Esophagus muscularis mucosa (tissue), 4 donors: ENCODE measurements at regions not wholly inside any gene's neighbourhood (a gene's known extent, or its start where the extent isn't known, plus 50 kb on each side); places are given as distances from the start of the nearest gene placed in this dataset.

Source experiments
- DNase-seq: peaks from one replicate; pipeline ENCODE4 v3.0.0-alpha.2; 2017; ENCODE audit errors: extremely low spot score
- H3K27ac ChIP-seq, 4 donors: fragments of 200-600 bp; sonication (generic); replicated peaks in 1 of 4; 1 replicate in 3 of 4; 2 replicates in 1 of 4; pipeline ENCODE4 v1.5.1; 2016 to 2019; ENCODE audit warnings: mild to moderate bottlenecking in 1 of 4
- H3K27me3 ChIP-seq, 4 donors: fragments of 200-600 bp; sonication (generic); one replicate each; pipeline versions ENCODE4 v1.5.1 to v1.6.0; 2016 to 2019
- H3K36me3 ChIP-seq, 4 donors: fragments of 200-600 bp; sonication (generic); one replicate each; pipeline ENCODE4 v1.5.1; 2016 to 2019
- H3K4me1 ChIP-seq, 4 donors: fragments of 200-600 bp; sonication (generic); one replicate each; pipeline ENCODE4 v1.5.1; 2016 to 2019
- H3K4me3 ChIP-seq, 4 donors: fragments of 200-600 bp; sonication (generic); 1 replicate in 2 of 4; 2 replicates in 2 of 4; pipeline ENCODE4 v1.5.1; 2016 to 2019; ENCODE audit warnings: mild to moderate bottlenecking in 4 of 4, moderate library complexity in 1 of 4
- H3K9me3 ChIP-seq, 4 donors: fragments of 200-600 bp; sonication (generic); 1 replicate in 3 of 4; 2 replicates in 1 of 4; pipeline ENCODE4 v1.5.1; 2016 to 2019
- EP300 ChIP-seq: sonication (generic); formaldehyde crosslinking; IDR thresholded peaks from one replicate; pipeline ENCODE4 v1.6.1; 2017; ENCODE audit warnings: antibody characterized with exemption
- POLR2A ChIP-seq: fragments of 450-650 bp; IDR thresholded peaks from one replicate; pipeline ENCODE4 v1.6.1; 2017; ENCODE audit warnings: antibody characterized with exemption, moderate library complexity, mild to moderate bottlenecking, low read depth
- POLR2AphosphoS5 ChIP-seq, 2 donors: sonication (generic); formaldehyde crosslinking; IDR thresholded peaks; one replicate each; pipeline ENCODE4 v1.6.1; 2017; ENCODE audit warnings: antibody characterized with exemption in 2 of 2
- WGBS: methylation state at CpG from one replicate; pipeline ENCODE4 v1.1.5; 2018; 5-methylcytosine and 5-hydroxymethylcytosine counted together
- intact Hi-C: fragments of 100-400 bp; cut with DNase I; formaldehyde crosslinking; loops from one replicate; pipeline ENCODE4 v1.15.1; 2023
- TF ChIP-seq, protein P1 (sequence below), 3 experiments: fragments of 200-600 bp in 2 of 3; fragments of 450-650 bp in 1 of 3; sonication (generic) in 2 of 3; IDR thresholded peaks; one replicate each; pipeline ENCODE4 v1.5.1; 2017 to 2019; ENCODE audit warnings: antibody characterized with exemption in 3 of 3, mild to moderate bottlenecking in 2 of 3, moderate library complexity in 1 of 3

DNA sequence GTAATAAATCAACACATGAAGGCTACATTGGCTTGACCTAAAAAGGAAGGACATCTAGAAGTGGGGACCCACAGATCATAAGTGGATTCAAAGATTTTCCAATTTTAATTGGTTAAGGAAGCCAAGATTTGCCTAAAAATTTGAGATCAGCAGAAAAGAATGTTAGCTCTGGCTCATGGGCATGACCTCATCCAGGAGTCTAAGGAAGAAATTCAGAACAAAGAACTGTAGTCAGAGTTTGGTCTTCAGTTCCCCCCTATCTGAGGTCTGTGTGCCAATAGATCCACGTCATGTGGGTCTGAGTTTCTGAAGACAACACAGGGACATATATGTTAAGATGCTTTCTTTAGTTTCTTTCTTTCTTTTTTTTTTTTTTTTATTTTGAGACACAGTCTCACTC lies 648.8 kb upstream of the SPRY2 start:
- no peak for TF ChIP-seq POLR2AphosphoS5 (IDR thresholded peaks at IDR 0.05)
- TF ChIP-seq POLR2A, result no peak
- TF ChIP-seq EP300, result no peak
- TF ChIP-seq, protein P1, sequence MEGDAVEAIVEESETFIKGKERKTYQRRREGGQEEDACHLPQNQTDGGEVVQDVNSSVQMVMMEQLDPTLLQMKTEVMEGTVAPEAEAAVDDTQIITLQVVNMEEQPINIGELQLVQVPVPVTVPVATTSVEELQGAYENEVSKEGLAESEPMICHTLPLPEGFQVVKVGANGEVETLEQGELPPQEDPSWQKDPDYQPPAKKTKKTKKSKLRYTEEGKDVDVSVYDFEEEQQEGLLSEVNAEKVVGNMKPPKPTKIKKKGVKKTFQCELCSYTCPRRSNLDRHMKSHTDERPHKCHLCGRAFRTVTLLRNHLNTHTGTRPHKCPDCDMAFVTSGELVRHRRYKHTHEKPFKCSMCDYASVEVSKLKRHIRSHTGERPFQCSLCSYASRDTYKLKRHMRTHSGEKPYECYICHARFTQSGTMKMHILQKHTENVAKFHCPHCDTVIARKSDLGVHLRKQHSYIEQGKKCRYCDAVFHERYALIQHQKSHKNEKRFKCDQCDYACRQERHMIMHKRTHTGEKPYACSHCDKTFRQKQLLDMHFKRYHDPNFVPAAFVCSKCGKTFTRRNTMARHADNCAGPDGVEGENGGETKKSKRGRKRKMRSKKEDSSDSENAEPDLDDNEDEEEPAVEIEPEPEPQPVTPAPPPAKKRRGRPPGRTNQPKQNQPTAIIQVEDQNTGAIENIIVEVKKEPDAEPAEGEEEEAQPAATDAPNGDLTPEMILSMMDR (IDR thresholded peaks at IDR 0.05), result no peak
- peaks cover 0 to 6% (median 0%) of the 10 kb centered on the region in 4 donors for H3K9me3 ChIP-seq
- H3K27me3 ChIP-seq, result no peaks in the 10 kb centered on the region
- no peak for DNase-seq
- 76% methylated on average over 1 of the region's 1 CpG for WGBS
- no peaks in the 10 kb centered on the region for H3K4me1 ChIP-seq
- no peak overlapping the region for H3K4me3 ChIP-seq
- no peaks in the 10 kb centered on the region for H3K36me3 ChIP-seq
- intact Hi-C loops, result no loop called here
- H3K27ac ChIP-seq, result no peak overlapping the region

DNA sequence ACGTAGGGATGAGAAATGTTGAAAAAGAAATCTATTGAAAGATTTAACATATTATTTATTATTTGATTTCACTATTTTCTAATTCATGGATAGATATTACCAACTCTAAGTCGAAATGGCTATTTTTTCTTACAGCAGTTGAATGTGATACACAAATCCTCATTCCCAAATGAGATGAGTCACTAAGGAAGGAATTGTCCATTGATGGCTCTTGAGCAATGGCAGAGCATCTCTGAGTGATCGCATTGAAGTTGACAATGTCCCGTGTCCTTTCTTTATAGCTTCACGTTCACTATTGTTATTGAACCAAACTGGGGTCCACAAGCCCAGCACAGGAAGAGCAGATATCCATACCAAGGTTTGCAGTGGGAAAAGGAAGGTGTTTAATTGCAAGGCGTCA lies 648.3 kb upstream of the SPRY2 start:
- Histone ChIP-seq H3K4me3 (no peak overlapping the region), H3K4me1 (no peaks in the 10 kb centered on the region), H3K27ac (no peak overlapping the region), H3K9me3 (peaks cover 0 to 6% (median 0%) of the 10 kb centered on the region in 4 donors), H3K36me3 (no peaks in the 10 kb centered on the region), H3K27me3 (no peaks in the 10 kb centered on the region)
- intact Hi-C loops, result no loop called here
- 81% methylated on average over 6 of the region's 6 CpGs for WGBS
- TF ChIP-seq POLR2AphosphoS5 (IDR thresholded peaks at IDR 0.05) (no peak), EP300 (no peak), POLR2A (no peak)
- TF ChIP-seq, protein P1 (IDR thresholded peaks at IDR 0.05), result no peak
- no peak for DNase-seq

DNA sequence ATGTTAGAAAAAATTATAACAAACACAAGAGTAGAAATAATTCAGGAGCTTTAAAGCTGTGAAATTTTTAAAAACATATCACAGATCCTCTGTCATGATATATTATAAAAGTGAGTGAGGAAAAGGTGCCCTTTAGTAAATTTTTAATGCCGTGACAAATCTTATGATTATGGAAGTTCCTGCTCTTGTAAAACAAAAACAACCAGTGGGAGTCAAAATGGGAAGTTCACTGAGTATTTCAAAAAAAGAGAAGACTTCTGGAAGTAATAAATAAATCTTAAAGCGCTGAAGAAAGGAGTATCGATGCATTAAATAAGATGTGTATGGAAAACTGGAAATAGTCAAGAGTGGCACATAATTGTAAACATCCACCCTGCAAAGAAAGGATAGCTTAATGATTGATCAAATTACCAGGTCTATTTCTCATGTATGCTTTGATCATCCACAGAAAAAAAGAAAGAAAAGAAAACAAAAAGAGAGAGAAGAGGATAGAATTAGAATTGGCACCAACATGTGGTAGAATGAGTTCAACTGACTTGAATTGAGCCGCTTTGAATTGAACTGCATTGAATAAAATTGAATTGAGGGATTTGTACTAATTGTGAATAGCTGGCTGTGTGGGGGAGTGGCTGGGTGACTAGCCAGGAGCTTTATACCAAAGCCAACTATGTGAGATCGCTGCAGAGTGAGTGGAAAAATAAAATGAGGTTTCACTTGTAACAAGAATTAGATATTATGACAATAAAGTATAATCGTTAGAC lies 647.6 kb upstream of the SPRY2 start:
- Histone ChIP-seq H3K9me3 (peaks cover 0 to 6% (median 0%) of the 10 kb centered on the region in 4 donors), H3K27ac (no peak overlapping the region), H3K4me3 (no peak overlapping the region), H3K4me1 (no peaks in the 10 kb centered on the region), H3K27me3 (no peaks in the 10 kb centered on the region), H3K36me3 (no peaks in the 10 kb centered on the region)
- DNase-seq, result no peak
- intact Hi-C loops, result no loop called here
- TF ChIP-seq, protein P1 (IDR thresholded peaks at IDR 0.05), result no peak
- TF ChIP-seq POLR2AphosphoS5 (IDR thresholded peaks at IDR 0.05) (no peak), POLR2A (no peak), EP300 (no peak)
- 65% methylated on average over 6 of the region's 6 CpGs for WGBS

DNA sequence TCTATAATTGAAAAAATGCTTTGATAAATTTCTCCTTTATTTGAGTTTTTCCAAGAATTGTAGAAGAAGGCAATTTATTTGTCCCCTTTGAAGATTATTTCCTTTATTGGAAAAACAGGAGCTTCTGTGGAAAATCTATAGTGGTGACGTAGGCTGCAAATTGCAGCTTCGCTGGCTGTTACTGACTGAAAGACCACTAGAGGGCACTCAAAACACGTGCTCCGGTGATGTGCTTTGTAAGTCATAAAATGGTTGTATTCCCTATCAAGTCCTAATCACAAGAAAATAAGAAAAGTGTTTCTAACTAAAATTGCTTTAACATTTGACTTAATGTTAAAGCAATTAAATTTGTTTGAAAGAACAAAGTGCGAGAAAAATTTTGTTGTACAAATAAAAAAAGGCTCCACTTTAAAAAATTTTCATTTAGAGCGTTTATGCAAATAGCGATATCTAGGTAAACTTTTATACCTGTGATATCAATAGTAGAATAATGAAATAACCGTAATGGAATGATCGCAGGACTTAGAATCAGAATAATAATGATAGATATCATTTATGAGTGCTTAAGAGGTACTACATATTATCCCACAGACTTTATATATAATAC lies 638.2 kb upstream of the SPRY2 start:
- Histone ChIP-seq H3K4me1 (no peaks in the 10 kb centered on the region), H3K9me3 (no peaks in the 10 kb centered on the region), H3K36me3 (no peaks in the 10 kb centered on the region), H3K4me3 (no peak overlapping the region), H3K27ac (no peak overlapping the region), H3K27me3 (no peaks in the 10 kb centered on the region)
- WGBS, result 46% methylated on average over 9 of the region's 9 CpGs
- TF ChIP-seq EP300, result no peak
- TF ChIP-seq, protein P1 (IDR thresholded peaks at IDR 0.05), result peak; percentile 56 to 79 (median 66)
- intact Hi-C loops, result no loop called here
- no peak for DNase-seq
